IMR-90 (cell line): ENCODE measurements at regions not wholly inside any gene's neighbourhood (a gene's known extent, or its start where the extent isn't known, plus 50 kb on each side); places are given as distances from the start of the nearest gene placed in this dataset.

ENCODE experiments used
- ATAC-seq: fragments of 200-7000 bp; cut with Tn5 transposase; 2 replicates; pipeline ENCODE4 v1.9.1; 2020; ENCODE audit warnings: low read depth, mild to moderate bottlenecking, moderate library complexity
- BruUV-seq: library from RNA; stranded (reverse); fragments of 400-500 nt; replicated peaks from 2 replicates; lab custom pipeline; 2021; lab: Mats Ljungman, UMichigan
- CTCF ChIA-PET: fragments of 300-600 bp; formaldehyde crosslinking; extraction: SDS; loops from one replicate; lab custom pipeline; 2021; ENCODE audit warnings: antibody characterized with exemption; lab: Yijun Ruan, JAX
- POLR2A ChIA-PET: fragments of 300-600 bp; sonication (Branson Sonifier 250); formaldehyde crosslinking; loops from one replicate; lab custom pipeline; 2022; ENCODE audit warnings: antibody characterized with exemption; ENCODE audit not compliant: unreplicated experiment; lab: Charles Lee
- DNase-seq: peaks from one replicate; pipeline ENCODE4 v3.0.0; 2013
- H2AFZ ChIP-seq: replicated peaks from 2 replicates; pipeline ENCODE3; 2013; ENCODE audit warnings: low read length, mild to moderate bottlenecking; ENCODE audit not compliant: poor library complexity
- H2AK5ac ChIP-seq: 2 replicates; pipeline ENCODE4 v1.6.1; 2013; ENCODE audit warnings: low read depth, low read length, inconsistent platforms
- H2AK9ac ChIP-seq: replicated peaks from 2 replicates; pipeline ENCODE3; 2013; ENCODE audit warnings: mild to moderate bottlenecking, low read depth, low read length, moderate library complexity; ENCODE audit not compliant: poor library complexity
- H2BK120ac ChIP-seq: 2 replicates; pipeline ENCODE4 v1.6.1; 2013; ENCODE audit warnings: low read depth, low read length, inconsistent platforms
- H2BK15ac ChIP-seq: 3 replicates; pipeline ENCODE4 v1.6.1; 2013; ENCODE audit warnings: low read depth, low read length, inconsistent platforms
- H2BK20ac ChIP-seq: 2 replicates; pipeline ENCODE4 v1.6.1; 2013; ENCODE audit warnings: low read depth, mild to moderate bottlenecking, inconsistent platforms, low read length, moderate library complexity
- H2BK5ac ChIP-seq: 2 replicates; pipeline ENCODE4 v1.6.1; 2013; ENCODE audit warnings: mild to moderate bottlenecking, low read depth, low read length, inconsistent platforms; ENCODE audit not compliant: poor library complexity, severe bottlenecking
- H3K14ac ChIP-seq: replicated peaks from 2 replicates; pipeline ENCODE4 v1.6.1; 2013; ENCODE audit warnings: low read depth, low read length, inconsistent platforms
- H3K18ac ChIP-seq: 2 replicates; pipeline ENCODE4 v1.6.1; 2013; ENCODE audit warnings: low read depth, low read length, control low read depth
- H3K23ac ChIP-seq: 2 replicates; pipeline ENCODE4 v1.6.1; 2013; ENCODE audit warnings: low read depth, low read length, inconsistent platforms
- H3K27ac ChIP-seq: 2 replicates; pipeline ENCODE4 v1.5.1; 2013; ENCODE audit warnings: mild to moderate bottlenecking, control low read depth, low read length; ENCODE audit not compliant: insufficient read depth
- H3K27me3 ChIP-seq: 2 replicates; pipeline ENCODE4 v1.6.1; 2013; ENCODE audit warnings: low read length; ENCODE audit not compliant: control insufficient read depth, insufficient read depth
- H3K36me3 ChIP-seq: 2 replicates; pipeline ENCODE4 v1.6.1; 2013; ENCODE audit warnings: low read length, mixed read lengths; ENCODE audit not compliant: control insufficient read depth, insufficient read depth
- H3K4ac ChIP-seq: 2 replicates; pipeline ENCODE4 v1.6.1; 2013; ENCODE audit warnings: low read depth, low read length, inconsistent platforms
- H3K4me1 ChIP-seq: 2 replicates; pipeline ENCODE4 v1.6.1; 2013; ENCODE audit warnings: low read length, mixed read lengths; ENCODE audit not compliant: control insufficient read depth, insufficient read depth
- H3K4me2 ChIP-seq: 2 replicates; pipeline ENCODE4 v1.6.1; 2013; ENCODE audit warnings: low read depth, mild to moderate bottlenecking, control low read depth, low read length, moderate library complexity
- H3K4me3 ChIP-seq: 2 replicates; pipeline ENCODE4 v1.5.1; 2013; ENCODE audit warnings: low read depth, mild to moderate bottlenecking, control low read depth, low read length, moderate library complexity; ENCODE audit not compliant: insufficient read depth
- H3K56ac ChIP-seq: 2 replicates; pipeline ENCODE4 v1.6.1; 2013; ENCODE audit warnings: low read length, inconsistent platforms; ENCODE audit not compliant: insufficient read depth; ENCODE audit errors: extremely low read depth
- H3K79me1 ChIP-seq, 2 experiments: 2 replicates each; pipeline ENCODE4 v1.6.1; 2013; ENCODE audit warnings: low read length in 2 of 2, inconsistent platforms in 1 of 2, low read depth in 1 of 2
- H3K9ac ChIP-seq: 2 replicates; pipeline ENCODE4 v1.6.1; 2013; ENCODE audit warnings: low read depth, low read length, control low read depth
- H3K9me1 ChIP-seq: 2 replicates; pipeline ENCODE4 v1.6.1; 2013; ENCODE audit warnings: low read length, inconsistent platforms; ENCODE audit not compliant: insufficient read depth
- H3K9me3 ChIP-seq: 2 replicates; pipeline ENCODE4 v1.6.1; 2013; ENCODE audit warnings: low read length; ENCODE audit not compliant: control insufficient read depth, insufficient read depth
- H4K20me1 ChIP-seq: 2 replicates; pipeline ENCODE4 v1.6.1; 2013; ENCODE audit warnings: low read length, inconsistent platforms; ENCODE audit not compliant: insufficient read depth
- H4K5ac ChIP-seq: 2 replicates; pipeline ENCODE4 v1.6.1; 2013; ENCODE audit warnings: mild to moderate bottlenecking, low read depth, low read length, control low read depth
- H4K8ac ChIP-seq, 2 experiments: 2 replicates each; pipeline ENCODE4 v1.6.1; 2013; ENCODE audit warnings: low read depth in 2 of 2, low read length in 2 of 2, control low read depth in 1 of 2, inconsistent platforms in 1 of 2
- H4K91ac ChIP-seq: 2 replicates; pipeline ENCODE4 v1.6.1; 2013; ENCODE audit warnings: low read depth, low read length, inconsistent platforms; ENCODE audit not compliant: insufficient read depth
- BHLHE40 ChIP-seq: fragments of 150-350 bp; IDR thresholded peaks from 2 replicates; pipeline ENCODE4 v1.6.1; 2016; ENCODE audit warnings: mild to moderate bottlenecking, low read depth, low read length
- CEBPB ChIP-seq: IDR thresholded peaks from 2 replicates; pipeline ENCODE4 v1.6.1; 2012; ENCODE audit warnings: low read depth, low read length, improper control_type of control experiment
- FOS ChIP-seq: fragments of 150-350 bp; IDR thresholded peaks from 2 replicates; pipeline ENCODE4 v1.6.1; 2016; ENCODE audit warnings: low read depth, low read length
- MAFK ChIP-seq: IDR thresholded peaks from 2 replicates; pipeline ENCODE4 v1.6.1; 2012; ENCODE audit warnings: low read depth, low read length, improper control_type of control experiment
- MAZ ChIP-seq: IDR thresholded peaks from 2 replicates; pipeline ENCODE4 v1.6.1; 2012; ENCODE audit warnings: low read depth, mild to moderate bottlenecking, low read length, improper control_type of control experiment, moderate library complexity, borderline replicate concordance
- MXI1 ChIP-seq: IDR thresholded peaks from 2 replicates; pipeline ENCODE4 v1.6.1; 2012; ENCODE audit warnings: low read depth, mild to moderate bottlenecking, low read length, moderate library complexity, borderline replicate concordance
- NFE2L2 ChIP-seq: fragments of 150-350 bp; IDR thresholded peaks from 2 replicates; pipeline ENCODE4 v1.6.1; 2016; ENCODE audit warnings: low read depth, mild to moderate bottlenecking, low read length
- POLR2A ChIP-seq: IDR thresholded peaks from 2 replicates; pipeline ENCODE4 v1.6.1; 2012; ENCODE audit warnings: mild to moderate bottlenecking, low read depth, low read length
- RFX5 ChIP-seq: IDR thresholded peaks from 2 replicates; pipeline ENCODE4 v1.8.0; 2012; ENCODE audit warnings: low read depth, mild to moderate bottlenecking, low read length, moderate library complexity
- WGBS, 2 experiments: methylation state at CpG; one replicate each; pipeline versions ENCODE4 v1.1.5 to v1.1.7; 2013; ENCODE audit warnings: missing lambda C conversion rate in 2 of 2; ENCODE audit not compliant: insufficient read length in 1 of 2; ENCODE audit errors: extremely low coverage in 2 of 2; 5-methylcytosine and 5-hydroxymethylcytosine counted together
- dilution Hi-C: fragments of 300-500 bp; cut with HindIII; formaldehyde crosslinking; loops from one replicate; pipeline ENCODE4 v1.14.3; 2018; ENCODE audit warnings: low sequenced_read_pairs; ENCODE audit not compliant: unreplicated experiment
- in situ Hi-C: fragments of 300-500 bp; cut with MboI; formaldehyde crosslinking; loops from 3 replicates; pipeline ENCODE4 v1.14.3; 2019; ENCODE audit warnings: low sequenced_read_pairs, inconsistent platforms, mixed read lengths
- intact Hi-C: fragments of 100-400 bp; cut with micrococcal nuclease; formaldehyde crosslinking; loops from 2 replicates; pipeline ENCODE4 v1.10.0; 2022
- TF ChIP-seq, protein P1 (sequence below): fragments of 150-350 bp; IDR thresholded peaks from 2 replicates; pipeline ENCODE4 v1.6.1; 2017; ENCODE audit warnings: mild to moderate bottlenecking, antibody characterized with exemption, low read length, low read depth
- TF ChIP-seq, protein P2 (sequence below): conservative IDR thresholded peaks from 2 replicates; pipeline ENCODE4 v1.5.1; 2012; ENCODE audit warnings: mild to moderate bottlenecking, low read depth, low read length, improper control_type of control experiment

DNA sequence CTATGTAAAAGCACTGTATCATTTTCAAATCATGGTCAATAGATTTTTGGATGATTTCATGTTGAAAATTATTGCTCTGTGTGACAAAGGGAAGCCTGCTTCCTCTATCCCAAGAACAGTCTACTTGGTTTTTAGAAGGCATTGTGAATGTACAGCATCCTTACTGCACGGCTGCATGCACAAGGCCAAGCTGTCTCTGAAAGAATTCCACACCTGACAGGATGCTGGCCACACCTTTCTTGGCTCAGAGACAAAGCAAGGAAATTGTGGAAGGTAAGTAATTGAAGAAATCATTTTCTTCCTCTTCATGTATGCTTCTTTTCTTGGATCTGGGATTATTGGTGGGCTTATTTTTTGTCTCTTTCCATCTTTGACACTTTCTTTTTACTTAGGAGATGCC lies 53.7 kb upstream of the VCAN start:
- POLR2A ChIA-PET = no interaction called here
- no peak overlapping the region for H2AK9ac ChIP-seq
- intact Hi-C loops = no loop called here

More for the DNA sequence above, 53.7 kb upstream of the VCAN start:
- H2AFZ ChIP-seq = no peak overlapping the region
- no peak overlapping the region for H2AK5ac ChIP-seq
- H2BK20ac ChIP-seq = no peak overlapping the region
- H3K9me1 ChIP-seq = no peaks in the 10 kb centered on the region
- no peak overlapping the region for H3K9ac ChIP-seq
- H3K27me3 ChIP-seq = no peaks in the 10 kb centered on the region
- no peak for ATAC-seq
- H3K14ac ChIP-seq = no peak overlapping the region
- in situ Hi-C loops = no loop called here
- no peaks in the 10 kb centered on the region for H4K20me1 ChIP-seq
- no peak overlapping the region for H3K4me2 ChIP-seq
- H4K5ac ChIP-seq = no peak overlapping the region
- WGBS, 2 experiments = no CpG with 5 or more reads among the region's 1 CpG
- CTCF ChIA-PET = interaction anchor here (1.1 kb wide), 2 partner anchors 11 to 16 kb away, joined by 5 read pairs; no protein-coding TSS in a partner anchor
- peaks cover 2% of the 10 kb centered on the region; the same call in 1 of the 2 replicates for H3K4me1 ChIP-seq
- H3K27ac ChIP-seq = no peak overlapping the region
- DNase-seq = no peak
- TF ChIP-seq MXI1 (no peak), MAZ (no peak), RFX5 (no peak), NFE2L2 (no peak), POLR2A (no peak), FOS (no peak), MAFK (no peak), BHLHE40 (no peak), CEBPB (no peak)
- TF ChIP-seq, protein P1, sequence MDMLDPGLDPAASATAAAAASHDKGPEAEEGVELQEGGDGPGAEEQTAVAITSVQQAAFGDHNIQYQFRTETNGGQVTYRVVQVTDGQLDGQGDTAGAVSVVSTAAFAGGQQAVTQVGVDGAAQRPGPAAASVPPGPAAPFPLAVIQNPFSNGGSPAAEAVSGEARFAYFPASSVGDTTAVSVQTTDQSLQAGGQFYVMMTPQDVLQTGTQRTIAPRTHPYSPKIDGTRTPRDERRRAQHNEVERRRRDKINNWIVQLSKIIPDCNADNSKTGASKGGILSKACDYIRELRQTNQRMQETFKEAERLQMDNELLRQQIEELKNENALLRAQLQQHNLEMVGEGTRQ = no peak
- TF ChIP-seq, protein P2, sequence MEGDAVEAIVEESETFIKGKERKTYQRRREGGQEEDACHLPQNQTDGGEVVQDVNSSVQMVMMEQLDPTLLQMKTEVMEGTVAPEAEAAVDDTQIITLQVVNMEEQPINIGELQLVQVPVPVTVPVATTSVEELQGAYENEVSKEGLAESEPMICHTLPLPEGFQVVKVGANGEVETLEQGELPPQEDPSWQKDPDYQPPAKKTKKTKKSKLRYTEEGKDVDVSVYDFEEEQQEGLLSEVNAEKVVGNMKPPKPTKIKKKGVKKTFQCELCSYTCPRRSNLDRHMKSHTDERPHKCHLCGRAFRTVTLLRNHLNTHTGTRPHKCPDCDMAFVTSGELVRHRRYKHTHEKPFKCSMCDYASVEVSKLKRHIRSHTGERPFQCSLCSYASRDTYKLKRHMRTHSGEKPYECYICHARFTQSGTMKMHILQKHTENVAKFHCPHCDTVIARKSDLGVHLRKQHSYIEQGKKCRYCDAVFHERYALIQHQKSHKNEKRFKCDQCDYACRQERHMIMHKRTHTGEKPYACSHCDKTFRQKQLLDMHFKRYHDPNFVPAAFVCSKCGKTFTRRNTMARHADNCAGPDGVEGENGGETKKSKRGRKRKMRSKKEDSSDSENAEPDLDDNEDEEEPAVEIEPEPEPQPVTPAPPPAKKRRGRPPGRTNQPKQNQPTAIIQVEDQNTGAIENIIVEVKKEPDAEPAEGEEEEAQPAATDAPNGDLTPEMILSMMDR = no peak
- no peak overlapping the region for H3K23ac ChIP-seq
- no peak overlapping the region for H2BK5ac ChIP-seq
- no peaks in the 10 kb centered on the region for H3K79me1 ChIP-seq
- H3K9me3 ChIP-seq = no peaks in the 10 kb centered on the region
- no peak overlapping the region for H3K4ac ChIP-seq
- H2BK120ac ChIP-seq = no peak overlapping the region
- no peak overlapping the region for H4K91ac ChIP-seq
- no peak overlapping the region for H3K18ac ChIP-seq
- no peak overlapping the region for H2BK15ac ChIP-seq
- H3K4me3 ChIP-seq = no peak overlapping the region
- BruUV-seq = no TSS peak
- no peaks in the 10 kb centered on the region for H3K36me3 ChIP-seq
- no peak overlapping the region for H4K8ac ChIP-seq
- no peak overlapping the region for H3K56ac ChIP-seq
- dilution Hi-C loops = no loop called here
